ENCODE measurements at regions not wholly inside any gene's neighbourhood (a gene's known extent, or its start where the extent isn't known, plus 50 kb on each side); places are given as distances from the start of the nearest gene placed in this dataset.
"Not testable (repeated sequence)": the region's sequence is repeated elsewhere in the genome, so short reads cannot be mapped to it uniquely, and the experiment has no call there.

- DNase-seq (peak; percentile 43), ATAC-seq (ENCODE audit: poor library complexity) (peak; percentile 16)
Measured at GRCh38 chr10:62581351-62581750, 207.2 kb downstream of the ZNF365 start.

GRCh38 chr10:62582101-62582705 lies 208.0 kb downstream of the ZNF365 start:
- no peak for ATAC-seq (ENCODE audit: poor library complexity)
- no peak for DNase-seq
- intact Hi-C loops (cut with DNase I) = no loop called here

More at GRCh38 chr10:62581351-62581750, 207.2 kb downstream of the ZNF365 start:
- intact Hi-C loops (cut with DNase I) = no loop called here

- peak; percentile 87 for DNase-seq
- peak; percentile 85 for ATAC-seq (ENCODE audit: poor library complexity)
- intact Hi-C loops (cut with DNase I) = no loop called here
Measured at GRCh38 chr10:62582804-62583208, 208.6 kb downstream of the ZNF365 start.

- DNase-seq (no peak), ATAC-seq (ENCODE audit: poor library complexity) (no peak)
- intact Hi-C loops (cut with DNase I) = no loop called here
Measured at GRCh38 chr10:62583876-62584615, 209.9 kb downstream of the ZNF365 start.

- DNase-seq (no peak), ATAC-seq (ENCODE audit: poor library complexity) (no peak)
- intact Hi-C loops (cut with DNase I) = no loop called here
Measured at GRCh38 chr10:62584731-62585130, 210.6 kb downstream of the ZNF365 start.

- intact Hi-C loops (cut with DNase I) = no loop called here
- no peak for DNase-seq
- peak; percentile 80 for ATAC-seq (ENCODE audit: poor library complexity)
Measured at GRCh38 chr10:62585211-62585775, 211.1 kb downstream of the ZNF365 start.

- intact Hi-C loops (cut with DNase I) = no loop called here
- DNase-seq (no peak), ATAC-seq (ENCODE audit: poor library complexity) (no peak)
Measured at GRCh38 chr10:62587011-62587410, 212.8 kb downstream of the ZNF365 start.

GRCh38 chr10:62588116-62588515 lies 213.9 kb downstream of the ZNF365 start:
- ATAC-seq (ENCODE audit: poor library complexity) = no peak
- DNase-seq = no peak
- intact Hi-C loops (cut with DNase I) = no loop called here

- intact Hi-C loops (cut with DNase I) = loop anchor here (5.0 kb wide), 2 partner anchors 493 to 568 kb away; no protein-coding TSS in a partner anchor
- no peak for ATAC-seq (ENCODE audit: poor library complexity)
- no peak for DNase-seq
Measured at GRCh38 chr10:62589689-62590088, 214.8 kb upstream of the ADO start.

GRCh38 chr10:62590306-62590705 lies 214.2 kb upstream of the ADO start:
- intact Hi-C loops (cut with DNase I) = loop anchor here (5.0 kb wide), 2 partner anchors 492 to 567 kb away; no protein-coding TSS in a partner anchor
- DNase-seq = no peak
- no peak for ATAC-seq (ENCODE audit: poor library complexity)

- peak; percentile 74 for DNase-seq
- intact Hi-C loops (cut with DNase I) = loop anchor here (5.0 kb wide), 2 partner anchors 488 to 563 kb away; no protein-coding TSS in a partner anchor
- peak; percentile 92 for ATAC-seq (ENCODE audit: poor library complexity)
Measured at GRCh38 chr10:62594093-62594520, 210.4 kb upstream of the ADO start.

- DNase-seq (no peak), ATAC-seq (ENCODE audit: poor library complexity) (no peak)
Measured at GRCh38 chr10:62597226-62597625, 207.3 kb upstream of the ADO start.

GRCh38 chr10:62599161-62599560 lies 205.4 kb upstream of the ADO start:
- intact Hi-C loops (cut with DNase I) = loop anchor here (5.0 kb wide), 1 partner anchor 223 kb away; no protein-coding TSS in a partner anchor
- DNase-seq (no peak), ATAC-seq (ENCODE audit: poor library complexity) (no peak)

More at GRCh38 chr10:62597226-62597625, 207.3 kb upstream of the ADO start:
- intact Hi-C loops (cut with DNase I) = loop anchor here (5.0 kb wide), 1 partner anchor 225 kb away; no protein-coding TSS in a partner anchor

GRCh38 chr10:62606551-62606950 lies 198.0 kb upstream of the ADO start:
- intact Hi-C loops (cut with DNase I); ATAC-seq (ENCODE audit: poor library complexity); DNase-seq: not testable (repeated sequence)

GRCh38 chr10:62608189-62608875 lies 196.2 kb upstream of the ADO start:
- ATAC-seq (ENCODE audit: poor library complexity); intact Hi-C loops (cut with DNase I); DNase-seq: not testable (repeated sequence)

GRCh38 chr10:62610649-62611229 lies 193.8 kb upstream of the ADO start:
- intact Hi-C loops (cut with DNase I) = loop anchor here (5.0 kb wide), 1 partner anchor 207 kb away; the partner anchor contains the start of gene EGR2
- ATAC-seq (ENCODE audit: poor library complexity) (peak; percentile 80), DNase-seq (peak; percentile 62)

- intact Hi-C loops (cut with DNase I) = loop anchor here (5.0 kb wide), 1 partner anchor 204 kb away; the partner anchor contains the start of gene EGR2
- ATAC-seq (ENCODE audit: poor library complexity) (no peak), DNase-seq (no peak)
Measured at GRCh38 chr10:62613424-62613823, 191.1 kb upstream of the ADO start.

- no peak for ATAC-seq (ENCODE audit: poor library complexity)
- intact Hi-C loops (cut with DNase I) = loop anchor here (5.0 kb wide), 1 partner anchor 203 kb away; the partner anchor contains the start of gene EGR2
- DNase-seq = no peak
Measured at GRCh38 chr10:62613859-62614258, 190.7 kb upstream of the ADO start.
